ENCODE measurements at regions not wholly inside any gene's neighbourhood (a gene's known extent, or its start where the extent isn't known, plus 50 kb on each side); places are given as distances from the start of the nearest gene placed in this dataset.

DNA sequence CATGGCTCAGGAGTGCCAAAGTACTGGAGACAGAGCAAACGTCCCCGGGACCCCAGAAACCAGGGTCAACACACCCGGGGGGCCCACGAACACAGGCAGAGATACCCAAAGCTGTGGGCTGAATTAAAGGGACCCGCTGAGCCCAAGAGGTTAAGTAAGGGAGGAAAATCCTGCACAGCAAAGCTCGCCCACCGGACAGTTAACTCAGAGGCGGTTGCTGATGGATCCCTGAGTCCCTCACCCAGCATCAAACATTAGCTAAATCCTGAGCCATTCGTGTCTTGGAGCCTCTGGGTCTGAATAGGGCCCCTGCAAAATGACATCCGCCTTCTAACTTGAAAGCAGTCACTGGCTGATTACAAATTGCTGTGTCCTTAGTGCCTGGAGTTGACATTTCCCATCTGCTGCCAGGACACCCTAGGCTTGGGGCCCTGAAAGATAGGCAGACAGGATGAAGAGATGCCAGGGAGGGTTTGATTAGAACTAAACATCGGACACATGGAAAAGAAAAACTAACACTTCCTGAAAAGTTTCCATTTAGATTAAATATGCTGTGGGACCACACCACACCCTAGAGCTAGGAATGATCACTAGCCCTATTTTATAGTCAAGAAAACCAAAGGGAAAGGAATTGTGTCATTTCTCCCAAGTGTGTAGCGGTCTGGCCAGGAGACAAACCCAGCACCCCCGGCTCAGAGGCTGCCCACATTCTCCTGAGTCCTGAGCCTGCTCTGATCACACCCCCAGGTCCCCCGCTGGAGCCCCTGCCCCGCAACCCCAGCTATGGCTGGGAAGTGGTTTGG, 239.3 kb downstream of the NPHP4 start:
- Histone ChIP-seq H3K4me3 (ENCODE audit: control extremely low read depth in 1 of 5, extremely low read depth in 1 of 5, insufficient read depth in 1 of 5, low read depth in 2 of 5, low read length in 4 of 5) (no peak overlapping the region), H2AFZ (ENCODE audit: insufficient read depth, low read depth, low read length, poor library complexity, severe bottlenecking) (no peak overlapping the region), H3K4me1 (ENCODE audit: control insufficient read depth in 2 of 2, insufficient read depth in 2 of 2, low read length in 2 of 2) (no peaks in the 10 kb centered on the region), H3K4me2 (replicated peaks; ENCODE audit: low read depth, low read length, poor library complexity, severe bottlenecking) (no peak overlapping the region), H3K27ac (ENCODE audit: low read length in 2 of 2) (no peak overlapping the region), H3K79me2 (ENCODE audit: control insufficient read depth, insufficient read depth, low read length) (no peaks in the 10 kb centered on the region), H3K9ac (ENCODE audit: low read length) (no peak overlapping the region), H3K36me3 (replicated peaks in 1 of 2; ENCODE audit: control extremely low read depth in 1 of 2, control insufficient read depth in 1 of 2, extremely low read depth in 1 of 2, insufficient read depth in 2 of 2, low read length in 1 of 2) (no peaks in the 10 kb centered on the region), H4K20me1 (ENCODE audit: control insufficient read depth, insufficient read depth, low read length, poor library complexity, severe bottlenecking) (no peaks in the 10 kb centered on the region), H3K9me3 (ENCODE audit: control extremely low read depth in 1 of 3, control insufficient read depth in 2 of 3, insufficient read depth in 1 of 3, low read length in 2 of 3) (peaks cover 0 to 4% (median 0%) of the 10 kb centered on the region in 3 donors), H3K27me3 (replicated peaks in 1 of 4; ENCODE audit: control extremely low read depth in 1 of 4, control insufficient read depth in 3 of 4, insufficient read depth in 4 of 4, low read length in 3 of 4) (no peaks in the 10 kb centered on the region)
- CTCF ChIA-PET, result no interaction called here
- POLR2A ChIA-PET, result no interaction called here
- ATAC-seq (ENCODE audit: low read depth), result no peak
- DNase-seq, result no peak
- Mint-ChIP-seq H3K27ac (no peak overlapping the region), H3K27me3 (peaks cover 4% of the 10 kb centered on the region), H3K4me1 (no peaks in the 10 kb centered on the region), H3K4me3 (no peak overlapping the region), H3K9me3 (ENCODE audit: insufficient read depth) (no peaks in the 10 kb centered on the region)
- 63% methylated on average over 7 of the region's 15 CpGs for WGBS (ENCODE audit: insufficient coverage)
- intact Hi-C loops (cut with micrococcal nuclease), result no loop called here
- TF ChIP-seq, protein P1, sequence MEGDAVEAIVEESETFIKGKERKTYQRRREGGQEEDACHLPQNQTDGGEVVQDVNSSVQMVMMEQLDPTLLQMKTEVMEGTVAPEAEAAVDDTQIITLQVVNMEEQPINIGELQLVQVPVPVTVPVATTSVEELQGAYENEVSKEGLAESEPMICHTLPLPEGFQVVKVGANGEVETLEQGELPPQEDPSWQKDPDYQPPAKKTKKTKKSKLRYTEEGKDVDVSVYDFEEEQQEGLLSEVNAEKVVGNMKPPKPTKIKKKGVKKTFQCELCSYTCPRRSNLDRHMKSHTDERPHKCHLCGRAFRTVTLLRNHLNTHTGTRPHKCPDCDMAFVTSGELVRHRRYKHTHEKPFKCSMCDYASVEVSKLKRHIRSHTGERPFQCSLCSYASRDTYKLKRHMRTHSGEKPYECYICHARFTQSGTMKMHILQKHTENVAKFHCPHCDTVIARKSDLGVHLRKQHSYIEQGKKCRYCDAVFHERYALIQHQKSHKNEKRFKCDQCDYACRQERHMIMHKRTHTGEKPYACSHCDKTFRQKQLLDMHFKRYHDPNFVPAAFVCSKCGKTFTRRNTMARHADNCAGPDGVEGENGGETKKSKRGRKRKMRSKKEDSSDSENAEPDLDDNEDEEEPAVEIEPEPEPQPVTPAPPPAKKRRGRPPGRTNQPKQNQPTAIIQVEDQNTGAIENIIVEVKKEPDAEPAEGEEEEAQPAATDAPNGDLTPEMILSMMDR (IDR thresholded peaks at IDR 0.05), result no peak
- no peak for TF ChIP-seq EZH2 (IDR thresholded peaks at IDR 0.05; ENCODE audit: borderline replicate concordance, insufficient read depth, low read depth, low read length, poor library complexity, severe bottlenecking)
